Stimulated activated CD8-positive, alpha-beta memory T cell treated with anti-CD3 and anti-CD28 coated beads, Interleukin-4, amount 100 ng/mL, for 24 hours (primary cell): ENCODE measurements at regions not wholly inside any gene's neighbourhood (a gene's known extent, or its start where the extent isn't known, plus 50 kb on each side); places are given as distances from the start of the nearest gene placed in this dataset.
"Not testable (repeated sequence)": the region's sequence is repeated elsewhere in the genome, so short reads cannot be mapped to it uniquely, and the experiment has no call there.

ENCODE experiments used
- DNase-seq: peaks from one replicate; pipeline ENCODE4 v3.0.0-alpha.2; 2020; ENCODE audit warnings: low read depth

DNA sequence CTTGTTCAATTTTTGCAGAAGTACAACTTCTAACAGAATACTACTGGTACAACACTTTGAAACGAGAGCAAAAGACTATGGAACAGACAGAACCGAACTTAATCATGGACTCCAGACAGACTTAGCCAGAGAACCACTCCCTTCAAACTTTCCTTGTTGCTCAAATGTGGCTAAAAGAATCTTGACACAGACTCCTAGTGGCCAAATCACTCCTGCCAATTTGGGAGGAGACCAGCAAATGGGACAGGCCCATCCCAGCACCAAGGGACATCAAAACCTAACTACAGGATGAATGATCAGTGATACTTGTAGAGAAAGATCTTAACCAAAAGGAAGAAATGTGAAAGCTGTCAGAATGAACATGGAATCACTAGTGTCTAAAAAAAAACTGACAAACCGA, 154.0 kb downstream of the MATN1 start:
- no peak for DNase-seq

DNA sequence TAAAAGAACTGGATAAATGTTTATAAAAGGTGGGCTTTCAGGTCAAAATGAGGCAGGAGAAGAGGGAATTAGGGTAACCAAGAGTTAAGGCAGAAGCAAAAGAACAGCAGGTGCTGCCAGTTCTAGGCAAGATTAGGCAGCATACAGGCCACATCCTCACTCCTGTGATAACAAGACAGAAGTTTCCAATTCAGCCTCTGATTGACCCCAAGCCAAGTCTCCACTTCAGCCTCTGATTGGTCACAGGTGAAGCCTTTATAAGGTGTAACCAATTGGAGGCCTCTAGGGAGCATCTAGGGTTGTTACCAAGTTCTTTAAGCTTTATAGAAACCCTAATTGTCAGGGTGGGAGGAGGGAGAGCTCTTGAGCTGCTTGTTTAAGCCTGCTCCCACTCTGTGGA, 160.8 kb downstream of the MATN1 start:
- no peak for DNase-seq

DNA sequence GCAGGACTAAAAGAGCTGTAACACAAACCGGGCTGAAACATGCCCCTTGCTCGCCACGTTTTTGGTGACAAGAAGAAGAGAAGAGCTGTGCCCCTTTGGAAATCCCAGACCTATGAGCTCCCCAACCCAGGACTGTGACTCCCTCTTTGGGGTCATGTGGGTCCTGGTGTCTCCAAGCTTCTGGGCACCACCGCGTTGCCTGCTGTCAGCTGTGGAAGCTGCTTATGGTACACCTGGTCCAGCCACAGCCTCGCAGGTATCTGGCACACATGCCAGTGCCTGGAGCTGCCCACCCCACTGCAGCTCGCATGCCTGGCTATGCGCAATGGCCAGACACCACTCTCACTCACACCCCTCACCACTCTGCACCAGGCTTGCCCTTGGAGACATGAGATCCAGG, 171.8 kb downstream of the MATN1 start:
- DNase-seq: no peak

DNA sequence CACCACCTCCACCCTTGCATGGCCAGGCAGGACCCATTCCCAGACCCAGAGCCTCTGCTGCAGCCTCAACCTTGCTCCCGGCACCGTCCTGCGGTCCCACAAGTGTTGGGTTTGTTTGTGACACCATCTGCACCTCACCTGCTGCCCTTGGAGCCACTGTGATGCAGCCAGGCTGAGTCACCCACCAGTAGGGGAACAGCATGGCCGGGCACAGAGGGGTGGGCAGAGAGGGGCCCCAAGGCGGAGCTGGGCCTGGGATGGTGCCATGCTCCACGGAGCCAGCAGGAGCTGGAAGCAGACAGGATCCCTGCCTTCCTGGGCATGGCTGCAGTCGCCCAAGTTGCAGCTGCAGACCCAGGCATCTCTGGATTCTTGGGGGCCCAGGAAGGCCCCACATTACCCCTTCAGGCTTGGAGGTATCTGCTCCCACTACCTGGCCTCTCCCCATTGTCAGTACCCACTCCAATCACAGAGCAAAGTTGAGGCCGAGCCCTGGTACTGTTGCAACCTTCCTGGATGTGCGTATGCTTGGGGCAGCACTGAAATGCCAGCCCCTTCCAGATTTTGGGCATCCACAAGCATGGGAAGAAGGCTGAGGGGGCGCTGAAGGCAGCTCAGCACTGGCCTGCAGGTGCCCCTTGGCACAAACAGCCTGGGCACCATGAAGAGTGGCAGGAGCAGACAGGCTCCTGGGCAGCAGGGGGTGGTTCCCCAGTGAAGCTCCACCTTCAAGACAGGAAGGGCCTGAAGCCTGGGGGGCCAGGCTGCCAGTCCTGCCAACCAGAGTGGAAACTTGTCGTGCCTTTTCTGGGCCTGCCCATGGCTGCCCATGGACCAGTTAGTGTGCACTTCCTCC, 172.8 kb downstream of the MATN1 start:
- no peak for DNase-seq

DNA sequence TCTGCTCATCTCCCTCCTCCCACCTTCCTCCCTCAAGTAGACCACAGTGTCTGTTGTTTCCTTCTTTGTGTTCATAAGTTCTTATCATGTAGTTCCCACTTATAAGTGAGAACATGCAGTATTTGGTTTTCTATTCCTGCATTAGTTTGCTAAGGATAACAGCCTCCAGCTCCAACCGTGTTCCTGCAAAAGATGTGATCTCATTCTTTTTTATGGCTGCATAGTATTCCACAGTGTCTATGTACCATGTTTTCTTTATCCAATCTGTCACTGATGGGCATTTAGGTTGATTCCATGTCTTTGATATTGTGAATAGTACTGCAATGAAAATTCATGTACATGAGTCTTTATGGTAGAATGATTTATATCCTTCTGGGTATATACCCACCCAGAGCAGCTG, 173.5 kb downstream of the MATN1 start:
- not testable (repeated sequence) for DNase-seq

DNA sequence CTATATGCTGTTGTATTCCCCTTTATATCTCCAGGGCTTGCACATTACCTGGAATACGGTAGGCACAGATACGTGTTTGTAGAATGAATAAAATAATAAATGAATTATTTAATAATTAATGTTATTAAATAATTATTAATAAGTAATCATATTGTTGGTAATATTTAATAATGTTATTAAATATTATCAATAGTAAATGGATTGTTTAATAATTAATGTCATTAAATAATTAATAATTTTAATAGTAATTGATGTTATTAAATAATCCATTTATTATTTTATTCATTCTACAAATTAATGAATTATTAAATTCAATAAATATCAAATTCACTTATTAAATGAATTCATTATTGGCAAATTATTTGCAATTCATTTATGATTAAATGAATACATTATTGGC, 175.1 kb downstream of the MATN1 start:
- no peak for DNase-seq

DNA sequence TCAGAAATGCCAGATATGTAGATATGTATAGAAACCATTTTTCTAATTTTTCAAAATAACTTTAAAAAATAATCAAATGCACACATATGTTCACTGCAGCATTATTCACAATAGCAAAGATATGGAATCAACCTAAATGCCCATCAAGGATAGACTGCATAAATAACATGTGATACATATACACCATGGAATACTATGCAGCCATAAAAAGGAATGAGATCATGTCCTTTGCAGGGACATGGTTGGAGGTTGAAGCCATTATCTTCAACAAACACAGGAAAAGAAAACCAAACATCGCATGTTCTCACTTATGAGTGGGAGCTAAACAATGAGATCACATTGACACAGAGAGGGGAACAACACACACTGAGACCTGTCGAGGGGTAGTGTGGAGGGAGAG, 176.1 kb downstream of the MATN1 start:
- not testable (repeated sequence) for DNase-seq

DNA sequence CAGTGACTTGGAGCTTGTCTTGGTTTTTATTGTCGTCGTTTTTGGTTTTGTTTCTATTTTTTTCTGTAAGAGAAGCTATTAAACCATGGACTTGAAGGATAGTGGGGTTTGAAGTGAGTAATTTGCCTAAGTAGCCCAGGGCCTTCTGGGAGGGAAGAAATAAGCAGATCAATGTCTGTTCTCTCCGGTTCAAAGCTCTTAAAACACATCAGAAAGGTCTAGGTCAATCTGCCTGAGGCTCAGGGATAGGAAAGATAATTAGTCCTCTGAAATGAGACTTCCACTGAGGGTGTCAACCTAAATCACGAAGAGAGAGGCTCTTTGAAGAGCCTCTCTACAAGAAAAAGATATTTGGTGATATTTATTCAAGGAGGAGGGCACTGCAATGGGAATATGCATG, 178.0 kb downstream of the MATN1 start:
- DNase-seq: no peak

DNA sequence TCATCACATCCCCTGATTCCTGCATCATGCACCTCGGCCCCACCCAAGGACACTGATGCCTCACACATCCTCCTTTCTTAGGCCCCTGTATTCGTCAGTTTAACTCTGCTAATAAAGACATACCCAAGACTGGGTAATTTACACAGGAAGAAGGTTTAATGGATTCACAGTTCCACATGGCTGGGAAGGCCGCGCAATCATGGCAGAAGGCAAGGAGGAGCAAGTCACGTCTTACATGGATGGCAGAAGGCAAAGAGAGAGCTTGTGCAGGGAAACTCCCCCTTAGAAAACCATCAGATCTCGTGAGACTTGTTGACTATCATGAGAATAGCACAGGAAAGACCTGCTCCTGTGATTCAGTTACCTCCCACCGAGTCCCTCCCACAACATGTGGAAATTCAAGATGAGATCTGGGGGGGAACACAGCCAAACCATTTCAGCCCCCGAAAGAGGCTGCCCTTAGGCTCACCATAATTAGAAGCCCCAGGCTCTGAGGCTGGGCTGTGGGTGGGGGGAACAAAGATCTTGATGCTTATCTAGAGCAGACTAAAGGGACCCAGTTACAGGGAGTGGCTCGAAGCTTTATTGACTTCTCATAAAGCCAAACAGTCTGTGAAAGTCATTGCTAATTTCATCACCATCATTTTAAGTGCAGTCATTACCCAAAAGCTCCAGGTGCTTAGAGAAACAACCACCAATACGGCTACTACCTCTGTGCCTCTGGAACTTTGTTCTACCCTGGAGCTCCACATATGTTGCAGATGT, 181.5 kb downstream of the MATN1 start:
- DNase-seq: no peak

DNA sequence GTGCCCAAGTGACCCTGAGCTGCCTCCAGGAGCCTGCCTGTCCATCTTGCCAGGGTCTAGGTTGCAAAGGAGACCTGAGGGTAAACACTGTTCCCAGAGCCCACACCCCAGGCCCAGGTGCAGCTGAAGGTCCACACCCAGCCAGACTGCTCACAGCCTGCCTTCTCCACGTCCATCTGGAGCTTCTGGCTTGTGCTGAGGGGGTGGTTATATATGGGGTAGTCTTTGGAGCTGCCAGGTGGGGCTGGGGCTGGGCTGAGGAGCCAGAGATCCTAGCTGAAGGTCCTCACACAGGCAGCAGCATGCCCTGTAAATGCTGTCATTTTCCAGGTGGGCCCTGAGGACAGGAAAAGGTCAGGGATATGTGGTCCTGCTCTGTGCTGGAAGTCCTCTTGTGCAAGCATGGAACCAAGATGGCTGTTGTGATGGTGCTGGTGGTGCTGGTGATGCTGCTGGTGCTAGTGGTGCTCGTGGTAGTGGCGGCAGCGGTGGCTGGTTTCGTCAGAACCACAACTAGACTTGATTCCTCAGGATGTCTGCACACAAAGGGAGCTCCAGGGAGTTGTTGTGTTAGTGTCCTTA, 182.7 kb downstream of the MATN1 start:
- no peak for DNase-seq

DNA sequence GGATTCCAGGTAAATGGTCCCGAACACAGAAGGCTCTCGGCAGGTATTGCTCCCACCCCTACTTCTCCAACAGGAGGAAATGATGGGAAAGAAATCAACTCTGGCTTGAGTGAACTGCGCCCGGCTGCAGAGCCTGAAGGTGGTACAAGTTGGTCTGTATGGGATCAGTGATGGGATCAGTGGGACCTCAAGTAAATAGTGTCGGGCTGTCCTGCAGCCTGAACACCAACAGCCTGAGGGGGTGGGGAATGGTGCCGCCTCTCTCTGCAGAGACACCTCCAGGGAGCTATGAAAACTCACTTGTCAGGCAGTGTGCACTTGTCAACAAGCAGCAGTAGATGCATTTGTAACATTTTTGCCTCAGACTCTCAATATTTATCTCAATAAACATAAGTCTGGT, 183.5 kb downstream of the MATN1 start:
- DNase-seq: no peak

DNA sequence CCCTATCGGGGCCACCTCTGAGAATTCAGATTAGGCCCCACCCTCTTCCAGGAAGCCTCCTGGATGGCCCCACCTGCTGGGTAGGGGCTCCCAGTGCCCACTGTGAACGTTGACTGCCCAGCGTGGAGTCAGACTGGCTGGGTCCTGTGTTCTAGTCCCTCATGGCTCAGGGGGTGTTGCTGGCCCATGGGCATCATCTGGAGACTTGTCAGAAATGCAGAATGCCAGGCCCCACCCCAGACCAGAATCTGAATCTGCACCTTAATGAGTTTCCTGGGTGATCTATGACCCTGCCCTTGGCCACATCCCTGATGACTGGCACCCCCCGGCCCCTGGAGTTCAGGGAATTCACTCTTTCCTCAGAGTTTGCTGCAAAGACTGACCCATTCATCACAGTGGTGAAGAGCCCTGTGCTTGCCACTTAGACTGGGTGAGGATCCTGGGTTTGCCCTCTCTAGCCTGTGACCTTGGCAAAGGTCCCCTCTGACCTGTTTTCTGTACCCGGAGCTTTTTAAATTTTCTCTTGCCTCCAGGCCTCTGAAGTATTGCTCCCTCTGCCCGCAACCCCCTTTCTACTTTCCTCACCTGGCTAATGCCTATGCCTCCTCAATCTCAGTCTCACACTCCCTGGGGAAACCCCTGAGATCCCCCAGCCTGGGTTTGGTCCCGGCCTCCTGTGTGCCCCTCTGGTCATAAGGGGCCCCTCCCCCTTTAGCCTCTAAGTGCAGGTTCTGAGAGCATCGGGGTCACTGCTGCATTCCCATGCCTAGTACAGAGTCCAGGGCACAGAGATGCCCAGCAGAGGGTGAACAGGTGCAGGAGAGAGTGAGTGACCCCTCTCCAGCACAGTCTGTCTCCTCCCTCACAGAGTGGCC, 184.2 kb downstream of the MATN1 start:
- DNase-seq: no peak

DNA sequence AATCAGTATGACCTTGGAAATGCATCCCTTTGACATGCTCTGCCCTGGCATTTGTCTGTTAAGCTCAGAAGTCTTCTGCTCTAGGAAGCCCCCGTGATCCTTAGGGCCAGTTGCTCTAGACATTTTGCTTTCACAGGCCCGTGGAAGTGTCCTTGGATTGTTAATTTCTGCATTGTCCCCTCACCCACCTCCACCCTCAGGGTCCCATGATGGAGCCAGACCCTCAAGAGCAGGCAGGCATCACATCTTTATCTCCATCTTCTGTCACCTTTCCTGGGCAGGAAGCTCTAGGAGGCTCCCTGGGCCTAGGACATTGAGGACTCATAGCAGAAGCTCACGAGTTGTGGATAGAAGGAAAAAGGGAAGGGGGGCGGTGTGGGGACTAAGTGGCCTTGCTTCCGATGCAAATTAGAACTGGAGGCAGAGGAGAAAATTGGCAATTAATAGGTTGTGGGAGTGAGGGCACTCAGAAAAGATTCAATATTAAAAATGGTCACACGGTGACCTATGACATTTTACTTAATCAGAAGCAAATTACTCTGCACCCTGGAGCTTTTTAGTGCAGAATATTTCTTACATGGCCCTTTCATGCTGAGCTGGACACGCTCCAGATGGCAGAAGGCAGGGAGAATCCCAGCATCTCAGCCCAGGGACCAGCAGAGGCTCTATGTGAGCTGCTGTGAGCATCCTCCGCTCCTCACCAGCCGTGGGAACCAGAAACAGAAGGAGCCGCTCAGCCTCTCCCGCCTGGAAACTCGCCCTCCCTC, 185.0 kb downstream of the MATN1 start:
- DNase-seq: no peak

DNA sequence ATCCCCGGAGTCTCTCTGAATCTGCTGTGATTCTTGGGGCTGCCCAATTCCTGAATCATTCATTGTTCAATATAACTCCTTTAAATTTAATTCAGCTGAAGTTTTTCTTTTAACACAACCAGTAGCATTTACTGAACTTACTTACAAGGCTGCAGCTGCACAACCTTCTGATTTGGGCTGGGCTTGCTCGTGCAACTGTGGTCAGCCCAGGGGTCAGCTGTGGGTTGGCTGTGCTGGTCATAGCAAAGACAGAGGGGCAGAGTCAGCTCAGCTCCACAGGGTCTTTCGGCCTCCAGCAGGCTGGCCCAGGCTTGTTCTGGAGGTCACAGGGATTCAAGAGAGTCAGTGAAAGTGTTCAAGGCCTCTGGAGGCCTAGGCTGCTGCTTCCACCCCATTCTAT, 186.1 kb downstream of the MATN1 start:
- DNase-seq: no peak

DNA sequence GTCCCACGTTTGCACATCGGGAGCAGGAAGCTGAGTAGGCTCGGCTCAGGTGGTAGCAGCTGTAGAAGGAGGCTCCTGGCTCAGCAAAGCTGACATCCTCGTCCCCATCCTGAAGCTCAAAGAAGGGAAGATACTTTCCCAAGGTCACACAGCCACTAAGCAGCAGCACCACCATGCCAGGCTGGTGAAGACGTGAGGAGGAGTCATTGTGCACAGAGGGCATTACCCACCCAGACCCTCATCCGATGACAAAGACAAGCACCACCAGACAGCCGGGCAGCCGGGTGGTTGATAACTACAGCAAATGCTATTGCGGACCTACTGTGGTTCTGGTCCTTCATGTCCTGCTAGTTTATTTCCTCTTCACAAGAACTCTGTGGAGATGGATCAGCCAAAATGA, 186.9 kb downstream of the MATN1 start:
- DNase-seq: no peak

DNA sequence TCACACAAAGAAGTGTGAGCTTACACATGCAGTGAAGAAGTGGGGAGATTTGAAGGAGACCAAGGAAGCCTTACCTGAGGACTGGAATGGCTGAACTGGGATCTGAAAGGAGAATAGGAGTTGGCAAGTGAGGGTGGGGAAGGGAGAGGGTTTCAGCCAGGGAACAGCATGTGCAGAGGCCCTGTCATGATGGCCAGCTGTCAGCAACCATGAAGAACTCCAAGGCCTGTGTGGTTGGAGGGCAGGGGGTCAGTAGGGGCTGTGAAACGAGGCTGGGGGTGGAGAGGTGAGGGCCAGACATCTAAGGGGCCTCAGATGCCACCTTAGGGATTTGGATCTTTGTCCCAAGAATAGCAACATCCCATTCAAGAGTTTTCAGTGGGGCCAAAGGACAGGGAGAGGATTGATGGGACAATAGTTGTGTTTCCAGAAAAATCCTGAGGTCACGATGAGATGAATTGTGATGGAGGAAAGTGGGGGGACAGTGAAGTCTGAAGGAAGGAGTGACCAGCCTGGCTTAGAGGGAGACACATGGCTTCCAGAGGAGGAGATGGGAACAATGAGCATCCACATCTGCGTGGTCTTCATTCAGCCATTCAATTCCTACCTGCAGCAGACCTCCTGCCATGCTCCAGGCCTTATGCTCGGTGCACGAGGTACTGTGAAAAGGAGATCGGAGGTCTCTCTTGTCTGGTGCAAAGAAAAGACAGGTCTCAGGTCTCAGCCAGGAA, 187.6 kb downstream of the MATN1 start:
- no peak for DNase-seq

DNA sequence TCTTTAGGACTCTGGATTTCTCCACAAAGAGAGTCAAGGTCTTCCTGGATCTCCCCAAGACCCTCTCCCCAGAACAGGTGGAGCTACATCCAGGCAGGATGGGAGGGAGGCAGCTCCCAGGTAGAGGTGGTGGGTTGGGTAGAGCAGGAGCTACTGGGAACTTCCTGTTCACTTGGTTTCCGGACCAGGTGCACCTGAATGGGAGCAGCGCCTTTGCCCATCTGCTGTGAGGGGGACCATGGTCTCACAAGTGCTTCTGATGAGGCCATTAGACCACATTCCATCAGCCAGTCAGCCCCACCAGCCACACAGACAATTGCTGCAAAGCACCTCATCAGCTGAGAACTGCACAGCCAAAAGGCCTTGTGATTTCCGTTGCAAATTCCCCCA, 188.8 kb downstream of the MATN1 start:
- DNase-seq: no peak

DNA sequence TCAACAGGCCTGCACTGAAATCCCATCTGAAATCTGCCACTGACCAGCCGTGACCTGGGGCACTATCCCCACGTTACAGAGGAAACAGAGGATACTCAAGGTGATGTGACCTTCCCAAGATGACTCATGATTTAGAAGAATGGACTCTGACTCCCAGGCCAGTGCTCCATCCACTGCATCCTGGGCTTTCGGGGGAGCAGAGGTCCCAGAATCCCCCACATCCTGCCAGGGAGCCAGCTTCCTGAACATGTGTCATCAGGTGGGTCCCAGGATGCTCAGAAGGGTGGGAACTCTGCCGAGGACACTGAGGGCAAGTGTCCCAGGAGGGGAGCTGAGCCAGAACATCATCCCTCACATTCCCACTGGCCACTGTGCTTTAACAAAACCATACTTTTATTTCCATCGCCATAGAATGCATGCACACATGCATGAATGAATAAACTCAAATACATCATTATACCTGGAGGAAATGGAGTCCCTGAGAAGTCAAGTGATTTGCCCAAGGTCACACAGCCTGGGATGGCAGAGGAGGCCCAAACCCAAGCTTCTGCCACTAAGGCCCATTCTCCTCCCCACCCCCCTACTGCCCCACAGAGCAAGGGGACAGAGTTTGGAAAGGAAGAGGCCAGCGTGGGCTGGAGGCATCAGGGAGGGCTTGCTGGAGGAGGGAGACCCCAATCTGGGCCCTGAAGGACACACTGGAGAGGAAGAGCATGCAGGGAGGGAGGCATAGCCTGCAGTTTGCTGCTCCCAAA, 189.4 kb downstream of the MATN1 start:
- DNase-seq: no peak

DNA sequence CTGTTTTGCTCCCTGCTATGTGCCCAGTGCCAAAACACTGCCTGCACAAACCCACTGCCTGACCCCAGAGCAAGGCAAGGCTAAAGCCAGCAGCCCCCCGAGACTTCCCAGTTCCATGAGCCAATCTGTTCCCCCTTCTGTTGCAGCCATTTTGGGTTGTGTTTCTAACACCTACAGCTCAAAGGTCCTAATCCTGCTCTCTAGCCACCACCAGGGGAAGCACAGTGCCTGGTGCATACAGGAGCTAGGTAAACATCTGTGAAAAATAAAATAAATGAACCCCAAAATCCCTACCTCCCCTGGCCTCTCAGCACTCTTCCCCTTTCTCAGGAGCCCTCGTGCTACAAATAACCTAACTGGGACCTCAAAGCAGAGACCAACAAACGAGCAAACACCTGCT, 190.2 kb downstream of the MATN1 start:
- no peak for DNase-seq

DNA sequence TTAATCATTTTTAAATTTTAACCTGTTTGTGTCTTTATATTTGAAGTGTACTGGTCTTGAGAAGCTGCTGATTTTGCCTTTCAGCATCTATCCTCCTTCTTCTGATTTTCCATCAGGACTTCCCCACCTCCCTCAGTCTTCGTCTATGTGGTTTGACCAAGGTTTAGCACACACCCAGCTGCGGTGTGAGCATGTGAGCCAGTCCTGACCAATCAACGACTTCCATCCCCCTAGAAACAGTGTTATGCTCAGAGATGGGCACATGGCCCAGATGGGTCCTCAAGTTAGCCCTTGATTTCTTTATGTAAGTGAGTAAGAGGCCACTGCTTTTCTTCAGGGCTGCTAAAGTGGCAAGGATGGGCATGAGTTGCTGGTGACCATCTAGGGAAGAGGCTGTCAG, 190.8 kb downstream of the MATN1 start:
- no peak for DNase-seq
